Transverse colon (tissue), 4 donors: ENCODE measurements at regions not wholly inside any gene's neighbourhood (a gene's known extent, or its start where the extent isn't known, plus 50 kb on each side); places are given as distances from the start of the nearest gene placed in this dataset.

Source experiments
- CTCF ChIP-seq, 5 experiments: fragments of 200-600 bp in 3 of 5; fragments of 450-650 bp in 2 of 5; sonication (generic) in 3 of 5; IDR thresholded peaks; 1 replicate in 2 of 5; 2 replicates in 3 of 5; pipeline ENCODE4 v1.5.1; 2016 to 2017; ENCODE audit warnings: antibody characterized with exemption in 5 of 5, inconsistent platforms in 3 of 5, mild to moderate bottlenecking in 2 of 5, moderate library complexity in 1 of 5
- POLR2A ChIP-seq: fragments of 450-650 bp; IDR thresholded peaks from one replicate; pipeline ENCODE4 v1.6.1; 2016; ENCODE audit warnings: antibody characterized with exemption, mild to moderate bottlenecking, moderate library complexity
- POLR2AphosphoS5 ChIP-seq, 3 donors: sonication (generic); formaldehyde crosslinking; IDR thresholded peaks; one replicate each; pipeline ENCODE4 v1.6.1; 2016; ENCODE audit warnings: antibody characterized with exemption in 3 of 3

- no peak for TF ChIP-seq CTCF (IDR thresholded peaks at IDR 0.05)
- no peak for TF ChIP-seq POLR2A
- no peak for TF ChIP-seq POLR2AphosphoS5 (IDR thresholded peaks at IDR 0.05)
Observed at GRCh38 chr12:64558754-64559153, 51.5 kb upstream of the RASSF3 start.
